ENCODE measurements at regions not wholly inside any gene's neighbourhood (a gene's known extent, or its start where the extent isn't known, plus 50 kb on each side); places are given as distances from the start of the nearest gene placed in this dataset.

DNA sequence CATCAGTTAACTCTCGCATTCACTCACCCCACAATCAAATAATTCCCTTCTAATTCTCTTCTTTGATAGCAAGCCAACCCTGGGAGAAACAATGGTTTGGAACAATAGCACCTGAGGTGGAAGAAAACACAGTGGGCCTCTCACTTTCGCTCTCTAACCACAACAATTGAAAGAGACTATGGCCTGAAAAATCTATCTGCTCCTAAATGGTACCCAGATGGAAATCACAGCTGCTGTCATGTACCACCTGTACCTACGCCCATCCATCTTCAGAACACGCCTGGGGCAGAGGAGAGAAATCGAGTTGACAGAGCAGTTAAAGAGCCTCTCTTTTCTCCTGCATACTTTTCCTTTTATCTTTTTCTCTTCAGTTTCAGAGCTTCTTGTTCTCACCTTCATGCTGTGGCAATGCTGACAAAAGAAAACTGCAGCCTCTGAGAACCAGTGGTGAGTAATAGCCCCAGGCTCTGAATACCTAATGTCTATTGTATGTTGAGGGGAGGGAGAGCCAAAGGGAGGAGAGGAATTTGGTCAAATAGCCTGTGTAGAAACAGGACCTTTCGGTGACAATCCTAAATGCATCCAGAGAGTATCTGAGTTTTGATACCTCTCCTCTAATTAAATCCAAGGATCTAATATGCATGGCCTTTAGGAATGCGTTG lies 57.7 kb downstream of the ZC3H11B start:
- TF ChIP-seq, protein P1, sequence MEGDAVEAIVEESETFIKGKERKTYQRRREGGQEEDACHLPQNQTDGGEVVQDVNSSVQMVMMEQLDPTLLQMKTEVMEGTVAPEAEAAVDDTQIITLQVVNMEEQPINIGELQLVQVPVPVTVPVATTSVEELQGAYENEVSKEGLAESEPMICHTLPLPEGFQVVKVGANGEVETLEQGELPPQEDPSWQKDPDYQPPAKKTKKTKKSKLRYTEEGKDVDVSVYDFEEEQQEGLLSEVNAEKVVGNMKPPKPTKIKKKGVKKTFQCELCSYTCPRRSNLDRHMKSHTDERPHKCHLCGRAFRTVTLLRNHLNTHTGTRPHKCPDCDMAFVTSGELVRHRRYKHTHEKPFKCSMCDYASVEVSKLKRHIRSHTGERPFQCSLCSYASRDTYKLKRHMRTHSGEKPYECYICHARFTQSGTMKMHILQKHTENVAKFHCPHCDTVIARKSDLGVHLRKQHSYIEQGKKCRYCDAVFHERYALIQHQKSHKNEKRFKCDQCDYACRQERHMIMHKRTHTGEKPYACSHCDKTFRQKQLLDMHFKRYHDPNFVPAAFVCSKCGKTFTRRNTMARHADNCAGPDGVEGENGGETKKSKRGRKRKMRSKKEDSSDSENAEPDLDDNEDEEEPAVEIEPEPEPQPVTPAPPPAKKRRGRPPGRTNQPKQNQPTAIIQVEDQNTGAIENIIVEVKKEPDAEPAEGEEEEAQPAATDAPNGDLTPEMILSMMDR (IDR thresholded peaks at IDR 0.05; ENCODE audit: control extremely low read depth in 1 of 3, insufficient read depth in 1 of 3, low read depth in 1 of 3, low read length in 3 of 3), result no peak
- no peak for TF ChIP-seq EZH2 (IDR thresholded peaks at IDR 0.05; ENCODE audit: low read depth, low read length, severe bottlenecking)
- no peak for TF ChIP-seq POLR2A (IDR thresholded peaks at IDR 0.05; ENCODE audit: control extremely low read depth in 1 of 2, low read depth in 2 of 2, low read length in 2 of 2)
- no peak for TF ChIP-seq ZNF274 (IDR thresholded peaks at IDR 0.05; ENCODE audit: borderline replicate concordance, extremely low read depth, low read length)
- TF ChIP-seq EP300 (IDR thresholded peaks at IDR 0.05; ENCODE audit: borderline replicate concordance in 1 of 2, low read depth in 2 of 2, low read length in 2 of 2), result no peak
- TF ChIP-seq, protein P2, sequence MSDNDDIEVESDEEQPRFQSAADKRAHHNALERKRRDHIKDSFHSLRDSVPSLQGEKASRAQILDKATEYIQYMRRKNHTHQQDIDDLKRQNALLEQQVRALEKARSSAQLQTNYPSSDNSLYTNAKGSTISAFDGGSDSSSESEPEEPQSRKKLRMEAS (IDR thresholded peaks at IDR 0.05), result no peak
- no peak for TF ChIP-seq KDM4A (IDR thresholded peaks at IDR 0.05; ENCODE audit: low read depth, low read length, severe bottlenecking)
- no peak for TF ChIP-seq TBP (IDR thresholded peaks at IDR 0.05; ENCODE audit: low read depth, low read length)
- TF ChIP-seq TCF12 (IDR thresholded peaks at IDR 0.05; ENCODE audit: low read depth, low read length), result no peak
